Kidney (tissue), 13 donors: ENCODE measurements at regions not wholly inside any gene's neighbourhood (a gene's known extent, or its start where the extent isn't known, plus 50 kb on each side); places are given as distances from the start of the nearest gene placed in this dataset.

Source experiments
- DNase-seq, 5 donors: peaks; one replicate each; pipeline ENCODE4 v3.0.0-alpha.2; 2013 to 2020
- FAIRE-seq: peaks from 2 replicates; lab custom pipeline; 2012; peaks lifted over from hg19 to GRCh38; lab: Jason Lieb, UNC
- H3K27ac ChIP-seq, 2 donors: one replicate each; pipeline ENCODE4 v1.7.0; 2013; ENCODE audit warnings: low read depth in 2 of 2, low read length in 2 of 2, inconsistent platforms in 1 of 2
- H3K27me3 ChIP-seq: one replicate; pipeline ENCODE4 v1.7.1; 2013; ENCODE audit warnings: low read length, inconsistent platforms; ENCODE audit not compliant: control insufficient read depth, insufficient read depth
- H3K36me3 ChIP-seq, 3 donors: one replicate each; pipeline versions ENCODE4 v1.7.0 to v1.7.1; 2013; ENCODE audit warnings: low read length in 3 of 3, control low read depth in 1 of 3, inconsistent platforms in 1 of 3; ENCODE audit not compliant: insufficient read depth in 3 of 3, control insufficient read depth in 2 of 3
- H3K4me1 ChIP-seq, 3 donors: one replicate each; pipeline versions ENCODE4 v1.7.0 to v1.7.1; 2013; ENCODE audit warnings: low read length in 3 of 3, inconsistent platforms in 1 of 3, low read depth in 1 of 3; ENCODE audit not compliant: control insufficient read depth in 2 of 3, insufficient read depth in 2 of 3
- H3K4me3 ChIP-seq, 3 donors: one replicate each; pipeline versions ENCODE4 v1.7.0 to v1.8.1; 2013; ENCODE audit warnings: low read length in 3 of 3, control low read depth in 1 of 3, inconsistent platforms in 1 of 3
- H3K9ac ChIP-seq, 3 donors: one replicate each; pipeline versions ENCODE4 v1.7.0 to v1.7.1; 2013; ENCODE audit warnings: low read length in 3 of 3, control low read depth in 1 of 3, inconsistent platforms in 1 of 3
- H3K9me3 ChIP-seq, 3 donors: one replicate each; pipeline versions ENCODE4 v1.7.0 to v1.7.1; 2013; ENCODE audit warnings: low read length in 3 of 3, control low read depth in 1 of 3, inconsistent platforms in 1 of 3; ENCODE audit not compliant: control insufficient read depth in 2 of 3, insufficient read depth in 1 of 3
- intact Hi-C: fragments of 100-400 bp; cut with DNase I; formaldehyde crosslinking; loops from one replicate; pipeline ENCODE4 v1.11.1; 2022
- TF ChIP-seq, protein P1 (sequence below): IDR thresholded peaks from 3 replicates; pipeline ENCODE4 v1.5.1; 2012; ENCODE audit warnings: mild to moderate bottlenecking, moderate library complexity, borderline replicate concordance; ENCODE audit not compliant: insufficient read depth; ENCODE audit errors: extremely low read depth
- donor health status: control.
- donor health status: control.
- donor health status: control.
- donor health status: control.
- donor health status: control.
- donor health status: DM: yes; HTN: yes; CAD: no.
- donor health status: Normal renal cell carcinoma (clear cell type).

DNA sequence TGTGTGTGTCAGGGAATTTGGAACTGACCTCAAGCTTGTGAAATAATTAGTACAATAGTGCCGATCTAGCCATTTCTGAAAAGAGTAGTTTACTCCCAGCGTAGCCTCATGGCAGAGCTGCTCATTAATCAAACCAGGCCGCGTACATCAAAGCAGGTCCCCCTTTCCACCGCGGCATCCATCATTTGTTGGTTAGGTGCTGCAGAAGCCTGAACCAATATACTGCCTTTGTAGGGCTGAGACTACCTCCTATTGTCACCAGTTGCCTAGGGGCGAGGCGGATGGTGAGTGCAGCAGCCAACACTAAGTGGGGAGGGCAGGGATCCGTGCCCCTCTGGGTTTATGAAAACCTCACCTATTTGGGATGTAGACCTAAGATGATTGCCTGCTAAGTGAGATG lies 264.1 kb downstream of the TMEM114 start:
- H3K36me3 ChIP-seq = no peaks in the 10 kb centered on the region
- no peaks in the 10 kb centered on the region for H3K9me3 ChIP-seq
- H3K27me3 ChIP-seq = no peaks in the 10 kb centered on the region
- no peak overlapping the region for H3K9ac ChIP-seq
- DNase-seq (no peak), FAIRE-seq (no peak)
- H3K4me3 ChIP-seq = no peak overlapping the region
- no peaks in the 10 kb centered on the region for H3K4me1 ChIP-seq
- H3K27ac ChIP-seq = no peak overlapping the region
- TF ChIP-seq, protein P1, sequence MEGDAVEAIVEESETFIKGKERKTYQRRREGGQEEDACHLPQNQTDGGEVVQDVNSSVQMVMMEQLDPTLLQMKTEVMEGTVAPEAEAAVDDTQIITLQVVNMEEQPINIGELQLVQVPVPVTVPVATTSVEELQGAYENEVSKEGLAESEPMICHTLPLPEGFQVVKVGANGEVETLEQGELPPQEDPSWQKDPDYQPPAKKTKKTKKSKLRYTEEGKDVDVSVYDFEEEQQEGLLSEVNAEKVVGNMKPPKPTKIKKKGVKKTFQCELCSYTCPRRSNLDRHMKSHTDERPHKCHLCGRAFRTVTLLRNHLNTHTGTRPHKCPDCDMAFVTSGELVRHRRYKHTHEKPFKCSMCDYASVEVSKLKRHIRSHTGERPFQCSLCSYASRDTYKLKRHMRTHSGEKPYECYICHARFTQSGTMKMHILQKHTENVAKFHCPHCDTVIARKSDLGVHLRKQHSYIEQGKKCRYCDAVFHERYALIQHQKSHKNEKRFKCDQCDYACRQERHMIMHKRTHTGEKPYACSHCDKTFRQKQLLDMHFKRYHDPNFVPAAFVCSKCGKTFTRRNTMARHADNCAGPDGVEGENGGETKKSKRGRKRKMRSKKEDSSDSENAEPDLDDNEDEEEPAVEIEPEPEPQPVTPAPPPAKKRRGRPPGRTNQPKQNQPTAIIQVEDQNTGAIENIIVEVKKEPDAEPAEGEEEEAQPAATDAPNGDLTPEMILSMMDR = no peak
- intact Hi-C loops = no loop called here

DNA sequence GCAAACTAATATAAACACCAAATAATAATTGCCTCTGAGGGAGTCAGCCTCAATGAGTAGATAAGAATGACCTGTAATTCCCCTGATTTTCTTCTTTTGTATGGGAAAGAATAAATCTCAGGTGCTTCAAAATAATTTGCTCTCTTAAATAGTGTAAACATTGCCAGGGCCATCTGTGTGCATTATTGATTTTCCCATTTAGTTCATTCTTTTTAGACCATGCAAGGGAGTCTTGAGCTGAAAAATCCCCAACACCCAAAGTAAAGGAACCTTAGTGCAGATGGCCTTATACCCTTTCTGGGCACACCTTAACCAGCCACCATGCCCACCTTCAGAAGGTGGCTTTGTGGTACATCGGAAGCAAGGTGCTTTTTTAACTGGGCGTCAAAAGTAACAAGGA lies 267.2 kb downstream of the TMEM114 start:
- Histone ChIP-seq H3K4me3 (no peak overlapping the region), H3K9me3 (no peaks in the 10 kb centered on the region), H3K9ac (no peak overlapping the region), H3K36me3 (no peaks in the 10 kb centered on the region), H3K4me1 (no peaks in the 10 kb centered on the region), H3K27me3 (no peaks in the 10 kb centered on the region), H3K27ac (no peak overlapping the region)
- DNase-seq (no peak), FAIRE-seq (no peak)
- intact Hi-C loops = no loop called here
- TF ChIP-seq, protein P1 = no peak

DNA sequence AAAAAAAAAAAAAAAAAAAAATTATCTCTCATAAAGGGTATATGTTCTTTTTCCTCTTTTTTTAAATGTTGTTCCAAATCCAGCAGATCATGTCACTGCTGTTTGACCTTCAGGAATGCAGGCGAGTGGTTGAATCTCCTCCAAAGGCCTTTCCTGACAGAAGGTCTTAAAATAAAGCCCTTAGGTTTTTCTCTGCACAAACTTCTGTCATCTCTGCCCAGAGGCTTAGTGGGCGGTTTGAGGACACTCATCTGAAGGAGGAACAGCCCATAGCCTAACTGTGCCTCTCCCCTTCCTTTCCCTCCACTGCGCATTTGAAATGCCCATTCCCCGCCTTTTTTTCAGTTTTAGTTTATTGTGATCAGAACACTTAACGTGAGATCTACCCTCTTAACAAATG lies 270.2 kb downstream of the TMEM114 start:
- Histone ChIP-seq H3K27me3 (no peaks in the 10 kb centered on the region), H3K9me3 (no peaks in the 10 kb centered on the region), H3K9ac (no peak overlapping the region), H3K36me3 (no peaks in the 10 kb centered on the region), H3K27ac (no peak overlapping the region), H3K4me3 (no peak overlapping the region), H3K4me1 (no peaks in the 10 kb centered on the region)
- FAIRE-seq (no peak), DNase-seq (no peak)
- TF ChIP-seq, protein P1 = no peak
- intact Hi-C loops = no loop called here

DNA sequence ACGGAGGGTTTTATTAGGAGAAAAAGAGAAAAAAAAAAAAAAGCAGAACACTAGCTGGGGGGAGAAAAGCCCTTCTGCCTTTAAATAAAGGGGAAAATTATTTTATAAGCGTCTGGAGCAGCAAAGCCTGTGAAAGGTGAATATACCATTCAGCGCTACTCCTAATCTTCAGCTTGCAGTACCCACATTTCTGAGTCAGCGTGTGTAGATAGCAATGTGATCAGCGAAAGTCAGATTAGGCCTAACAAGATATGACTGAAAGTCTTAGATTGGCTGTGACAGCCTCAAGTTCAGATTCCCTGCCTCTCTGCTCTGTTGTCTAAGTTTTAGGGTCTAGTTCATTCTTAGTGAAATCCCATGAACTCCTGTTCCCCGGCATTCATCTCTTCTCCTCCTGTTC lies 279.5 kb downstream of the TMEM114 start:
- DNase-seq = no peak
- TF ChIP-seq, protein P1 = no peak
- no peak overlapping the region for H3K4me3 ChIP-seq
- no peak for FAIRE-seq
- H3K27ac ChIP-seq = no peak overlapping the region
- no peaks in the 10 kb centered on the region for H3K4me1 ChIP-seq
- intact Hi-C loops = no loop called here
- no peaks in the 10 kb centered on the region for H3K36me3 ChIP-seq
- H3K9me3 ChIP-seq = peaks cover 0 to 10% (median 4%) of the 10 kb centered on the region in 3 donors
- no peak overlapping the region for H3K9ac ChIP-seq
- no peaks in the 10 kb centered on the region for H3K27me3 ChIP-seq
